SU-DHL-6 (cell line): ENCODE measurements at regions not wholly inside any gene's neighbourhood (a gene's known extent, or its start where the extent isn't known, plus 50 kb on each side); places are given as distances from the start of the nearest gene placed in this dataset.

Source experiments
- EZH2phosphoT487 ChIP-seq: fragments of 200-600 bp; sonication (generic), shearing (Covaris generic); conservative IDR thresholded peaks from 2 replicates; pipeline ENCODE4 v1.6.1; 2018; ENCODE audit warnings: mild to moderate bottlenecking, antibody characterized with exemption, low read length, moderate library complexity, mixed read lengths
- TF ChIP-seq, protein P1 (sequence below): fragments of 200-600 bp; sonication (generic); IDR thresholded peaks from one replicate; pipeline ENCODE4 v1.5.1; 2017; ENCODE audit warnings: antibody characterized with exemption, mild to moderate bottlenecking, low read length, moderate library complexity; ENCODE audit not compliant: insufficient read depth, poor library complexity, severe bottlenecking

DNA sequence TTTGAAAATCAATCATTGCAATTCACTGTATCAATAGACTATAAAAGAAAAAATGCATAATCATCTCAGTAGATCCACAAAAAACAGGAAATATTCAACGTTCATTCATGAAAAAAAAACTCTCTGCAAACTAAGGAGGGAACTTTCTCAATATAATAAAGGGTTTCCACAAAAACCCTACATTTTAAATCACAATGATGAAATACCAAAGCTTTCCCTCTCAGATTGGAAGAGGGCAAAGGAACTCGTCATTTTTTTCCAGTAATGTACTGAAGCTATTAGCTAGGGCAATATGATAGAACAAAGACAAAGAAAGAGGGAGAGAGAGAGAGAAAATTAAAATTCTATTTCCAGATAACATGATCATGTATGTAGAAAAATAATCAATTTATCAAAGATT is 167.1 kb upstream of the RBMS1 start:
- TF ChIP-seq, protein P1, sequence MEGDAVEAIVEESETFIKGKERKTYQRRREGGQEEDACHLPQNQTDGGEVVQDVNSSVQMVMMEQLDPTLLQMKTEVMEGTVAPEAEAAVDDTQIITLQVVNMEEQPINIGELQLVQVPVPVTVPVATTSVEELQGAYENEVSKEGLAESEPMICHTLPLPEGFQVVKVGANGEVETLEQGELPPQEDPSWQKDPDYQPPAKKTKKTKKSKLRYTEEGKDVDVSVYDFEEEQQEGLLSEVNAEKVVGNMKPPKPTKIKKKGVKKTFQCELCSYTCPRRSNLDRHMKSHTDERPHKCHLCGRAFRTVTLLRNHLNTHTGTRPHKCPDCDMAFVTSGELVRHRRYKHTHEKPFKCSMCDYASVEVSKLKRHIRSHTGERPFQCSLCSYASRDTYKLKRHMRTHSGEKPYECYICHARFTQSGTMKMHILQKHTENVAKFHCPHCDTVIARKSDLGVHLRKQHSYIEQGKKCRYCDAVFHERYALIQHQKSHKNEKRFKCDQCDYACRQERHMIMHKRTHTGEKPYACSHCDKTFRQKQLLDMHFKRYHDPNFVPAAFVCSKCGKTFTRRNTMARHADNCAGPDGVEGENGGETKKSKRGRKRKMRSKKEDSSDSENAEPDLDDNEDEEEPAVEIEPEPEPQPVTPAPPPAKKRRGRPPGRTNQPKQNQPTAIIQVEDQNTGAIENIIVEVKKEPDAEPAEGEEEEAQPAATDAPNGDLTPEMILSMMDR, result no peak
- TF ChIP-seq EZH2phosphoT487, result no peak
